HCT116 (cell line): ENCODE measurements at regions not wholly inside any gene's neighbourhood (a gene's known extent, or its start where the extent isn't known, plus 50 kb on each side); places are given as distances from the start of the nearest gene placed in this dataset.

Experiments
- CEBPB ChIP-seq: IDR thresholded peaks from 2 replicates; pipeline ENCODE4 v1.6.1; 2012; ENCODE audit warnings: low read depth
- FOSL1 ChIP-seq: IDR thresholded peaks from 2 replicates; pipeline ENCODE4 v1.6.1; 2012; ENCODE audit warnings: low read depth
- JUND ChIP-seq: IDR thresholded peaks from 2 replicates; pipeline ENCODE4 v1.6.1; 2012
- POLR2A ChIP-seq: IDR thresholded peaks from 2 replicates; pipeline ENCODE4 v1.7.0; 2011; ENCODE audit warnings: borderline replicate concordance; ENCODE audit not compliant: insufficient read depth, insufficient read length; ENCODE audit errors: extremely low read depth
- POLR2AphosphoS5 ChIP-seq: IDR thresholded peaks from 2 replicates; pipeline ENCODE4 v1.6.1; 2011; ENCODE audit warnings: mild to moderate bottlenecking, low read depth, low read length, moderate library complexity
- REST ChIP-seq: IDR thresholded peaks from 2 replicates; pipeline ENCODE4 v1.6.1; 2012; ENCODE audit warnings: low read depth
- SIN3A ChIP-seq: IDR thresholded peaks from 2 replicates; pipeline ENCODE4 v1.6.1; 2012; ENCODE audit warnings: low read depth
- SRF ChIP-seq: IDR thresholded peaks from 2 replicates; pipeline ENCODE4 v1.6.1; 2012; ENCODE audit warnings: low read depth
- TF ChIP-seq, protein P1 (sequence below), 3 experiments: fragments of 200-600 bp in 1 of 3; sonication (generic) in 1 of 3; IDR thresholded peaks in 2 of 3; conservative IDR thresholded peaks in 1 of 3; 2 replicates each; pipeline ENCODE4 v1.5.1; 2012 to 2017; ENCODE audit warnings: low read depth in 2 of 3, low read length in 2 of 3, antibody characterized with exemption in 1 of 3, borderline replicate concordance in 1 of 3, control low read depth in 1 of 3, mild to moderate bottlenecking in 1 of 3, mixed read lengths in 1 of 3, mixed run types in 1 of 3, moderate library complexity in 1 of 3; ENCODE audit not compliant: insufficient read depth in 1 of 3

DNA sequence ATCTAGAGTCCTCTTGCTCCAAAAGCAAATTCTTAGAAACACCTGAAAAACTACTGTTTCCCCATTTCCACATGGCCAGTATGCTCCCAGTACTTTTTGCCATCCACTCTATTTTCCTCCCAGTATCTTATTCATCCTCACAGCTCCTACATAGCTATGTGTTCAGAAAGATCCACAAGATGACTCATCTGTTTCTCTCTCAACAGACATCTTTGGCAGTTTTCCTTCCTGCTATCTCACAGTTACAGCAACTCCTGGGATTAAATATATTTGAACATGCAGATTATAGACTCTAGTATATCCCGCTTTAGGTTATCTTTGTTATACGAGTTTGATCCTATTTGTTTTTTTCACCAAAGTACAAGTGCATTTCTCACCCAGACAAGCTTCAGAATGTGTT, 675.6 kb upstream of the POT1 start:
- TF ChIP-seq POLR2A (no peak), JUND (no peak), FOSL1 (no peak), SRF (no peak), REST (no peak), CEBPB (no peak), POLR2AphosphoS5 (no peak), SIN3A (no peak)
- TF ChIP-seq, protein P1, sequence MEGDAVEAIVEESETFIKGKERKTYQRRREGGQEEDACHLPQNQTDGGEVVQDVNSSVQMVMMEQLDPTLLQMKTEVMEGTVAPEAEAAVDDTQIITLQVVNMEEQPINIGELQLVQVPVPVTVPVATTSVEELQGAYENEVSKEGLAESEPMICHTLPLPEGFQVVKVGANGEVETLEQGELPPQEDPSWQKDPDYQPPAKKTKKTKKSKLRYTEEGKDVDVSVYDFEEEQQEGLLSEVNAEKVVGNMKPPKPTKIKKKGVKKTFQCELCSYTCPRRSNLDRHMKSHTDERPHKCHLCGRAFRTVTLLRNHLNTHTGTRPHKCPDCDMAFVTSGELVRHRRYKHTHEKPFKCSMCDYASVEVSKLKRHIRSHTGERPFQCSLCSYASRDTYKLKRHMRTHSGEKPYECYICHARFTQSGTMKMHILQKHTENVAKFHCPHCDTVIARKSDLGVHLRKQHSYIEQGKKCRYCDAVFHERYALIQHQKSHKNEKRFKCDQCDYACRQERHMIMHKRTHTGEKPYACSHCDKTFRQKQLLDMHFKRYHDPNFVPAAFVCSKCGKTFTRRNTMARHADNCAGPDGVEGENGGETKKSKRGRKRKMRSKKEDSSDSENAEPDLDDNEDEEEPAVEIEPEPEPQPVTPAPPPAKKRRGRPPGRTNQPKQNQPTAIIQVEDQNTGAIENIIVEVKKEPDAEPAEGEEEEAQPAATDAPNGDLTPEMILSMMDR (IDR thresholded peaks at IDR 0.05 in 2 of 3, conservative IDR thresholded peaks at IDR 0.05 in 1 of 3; ENCODE audit: borderline replicate concordance in 1 of 3, insufficient read depth in 1 of 3, low read depth in 2 of 3, low read length in 2 of 3), result no peak
